HG02981 (cell line): ENCODE measurements at regions not wholly inside any gene's neighbourhood (a gene's known extent, or its start where the extent isn't known, plus 50 kb on each side); places are given as distances from the start of the nearest gene placed in this dataset.
A peak's percentile ranks its signal among the peaks of the same experiment; 100 is the strongest.
"Not testable (repeated sequence)": the region's sequence is repeated elsewhere in the genome, so short reads cannot be mapped to it uniquely, and the experiment has no call there.

Experiments used
- ATAC-seq: cut with Tn5 transposase; IDR thresholded peaks from one replicate; pipeline ENCODE4 v1.9.1; 2021; ENCODE audit warnings: mild to moderate bottlenecking, moderate library complexity; ENCODE audit not compliant: unreplicated experiment

DNA sequence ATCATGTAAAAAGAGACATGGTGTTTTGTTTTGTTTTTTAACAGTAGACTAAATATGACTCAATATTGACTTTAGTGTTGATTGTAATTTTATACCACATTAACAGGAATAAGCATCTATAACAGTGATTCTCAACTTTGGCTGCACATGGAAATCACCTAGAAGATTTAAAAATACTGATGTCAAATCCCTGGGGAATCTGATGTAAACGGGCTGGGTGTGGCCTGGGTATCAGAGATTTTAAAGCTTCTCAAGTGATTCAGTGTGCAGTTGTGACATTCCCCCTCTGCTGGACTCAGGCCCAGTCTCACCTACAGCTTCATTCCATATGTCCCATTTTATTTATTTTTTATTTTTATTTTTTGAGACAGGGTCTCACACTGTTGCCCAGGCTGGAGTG is 82.8 kb upstream of the ATP8B1 start:
- no peak for ATAC-seq

DNA sequence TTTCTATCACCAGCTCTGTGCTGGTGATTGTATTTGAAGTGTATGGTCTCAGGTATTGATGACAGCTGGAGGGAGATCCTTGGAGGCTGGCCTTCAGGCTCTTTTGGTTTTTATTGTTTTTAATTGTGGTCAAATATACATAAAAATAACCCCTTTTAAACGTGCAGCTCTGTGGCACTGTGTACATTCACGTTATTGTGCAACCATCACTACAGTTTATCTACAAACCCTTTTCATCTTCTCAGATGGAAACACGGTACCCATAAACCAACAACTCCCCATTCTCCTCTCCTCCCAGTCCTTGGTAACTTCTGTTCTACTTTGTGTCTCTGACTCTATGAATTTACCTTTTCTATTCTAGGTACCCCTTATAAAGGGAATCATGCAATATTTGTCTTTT is 79.3 kb upstream of the ATP8B1 start:
- ATAC-seq, result no peak

DNA sequence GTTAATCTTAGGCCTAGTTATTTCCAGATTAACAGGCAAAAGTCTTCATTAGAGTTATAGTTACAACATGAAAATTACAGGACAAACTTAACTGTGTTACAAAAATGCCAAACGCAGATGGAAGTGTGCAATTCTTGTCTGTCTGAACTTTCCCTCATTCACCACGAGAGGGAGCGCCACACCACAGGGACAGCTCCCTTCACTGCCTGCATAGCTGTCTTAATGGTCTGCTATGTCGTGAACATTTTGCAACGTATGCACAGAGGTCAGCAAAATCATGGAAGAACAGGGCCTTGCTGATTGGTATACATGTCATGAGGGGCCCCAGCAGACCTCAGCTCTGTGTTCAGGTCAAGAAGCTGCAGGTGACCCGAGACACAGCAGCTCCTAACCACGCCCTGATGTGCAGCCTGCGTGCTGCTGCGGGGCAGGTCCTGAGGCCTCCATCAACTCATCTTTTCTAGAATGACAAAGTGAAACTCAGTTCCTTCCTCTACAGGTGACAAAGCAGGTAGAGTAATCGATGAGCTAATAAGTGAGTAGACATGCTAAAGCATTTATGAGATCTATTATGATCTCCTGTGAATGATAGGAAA is 78.8 kb upstream of the ATP8B1 start:
- peak; percentile 82 for ATAC-seq

DNA sequence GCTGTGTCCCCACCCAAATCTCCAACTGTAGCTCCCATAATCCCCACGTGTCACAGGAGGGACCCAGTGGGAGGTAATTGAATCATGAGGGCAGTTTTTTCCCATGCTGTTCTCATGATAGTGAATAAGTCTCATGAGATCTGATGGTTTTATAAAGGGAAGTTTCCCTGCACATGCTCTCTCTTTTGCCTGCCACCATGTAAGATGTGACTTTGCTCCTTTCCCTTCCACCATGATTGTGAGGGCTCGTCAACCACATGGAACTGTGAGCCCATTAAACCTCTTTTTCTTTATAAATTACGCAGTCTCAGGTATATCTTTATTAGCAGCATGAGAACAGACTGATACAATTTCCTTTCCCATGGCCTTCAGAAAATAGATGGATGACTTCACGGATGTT is 76.8 kb upstream of the ATP8B1 start:
- ATAC-seq, result not testable (repeated sequence)

DNA sequence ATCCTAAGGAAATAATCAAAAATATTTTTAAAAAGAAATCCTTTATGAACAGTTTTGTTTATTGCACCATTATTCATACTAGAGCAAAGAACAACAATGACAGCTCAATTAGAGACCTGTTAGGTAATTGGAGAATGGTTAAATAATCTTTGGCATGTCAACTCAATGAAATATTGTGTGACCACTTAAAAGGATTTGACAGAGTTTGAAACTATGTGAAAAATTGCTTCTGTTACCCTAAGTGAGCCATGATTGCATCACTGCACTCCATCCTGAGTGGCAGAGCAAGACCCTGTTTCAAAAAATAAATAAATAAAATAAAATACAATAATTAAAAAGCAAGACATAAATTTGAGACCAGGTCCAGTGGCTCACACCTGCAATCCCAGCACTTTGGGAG is 66.1 kb upstream of the ATP8B1 start:
- no peak for ATAC-seq

DNA sequence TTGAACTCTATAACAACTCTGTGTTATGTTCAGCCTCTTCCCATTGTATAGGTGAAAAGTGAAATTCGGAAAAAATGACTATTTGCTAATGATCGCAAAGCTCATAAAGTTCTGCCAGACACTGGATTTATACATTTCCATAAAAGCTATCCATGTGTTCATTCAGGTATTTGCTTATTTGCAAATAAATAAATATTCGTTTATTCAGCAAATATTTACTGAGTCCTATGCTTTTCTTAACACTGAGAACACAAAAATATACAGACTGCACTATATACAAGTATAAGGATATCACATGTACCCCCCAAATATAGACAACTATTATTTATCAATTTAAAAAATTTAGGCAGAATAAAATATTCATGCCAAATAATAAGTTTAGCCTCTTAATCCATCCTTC is 63.2 kb upstream of the ATP8B1 start:
- no peak for ATAC-seq

DNA sequence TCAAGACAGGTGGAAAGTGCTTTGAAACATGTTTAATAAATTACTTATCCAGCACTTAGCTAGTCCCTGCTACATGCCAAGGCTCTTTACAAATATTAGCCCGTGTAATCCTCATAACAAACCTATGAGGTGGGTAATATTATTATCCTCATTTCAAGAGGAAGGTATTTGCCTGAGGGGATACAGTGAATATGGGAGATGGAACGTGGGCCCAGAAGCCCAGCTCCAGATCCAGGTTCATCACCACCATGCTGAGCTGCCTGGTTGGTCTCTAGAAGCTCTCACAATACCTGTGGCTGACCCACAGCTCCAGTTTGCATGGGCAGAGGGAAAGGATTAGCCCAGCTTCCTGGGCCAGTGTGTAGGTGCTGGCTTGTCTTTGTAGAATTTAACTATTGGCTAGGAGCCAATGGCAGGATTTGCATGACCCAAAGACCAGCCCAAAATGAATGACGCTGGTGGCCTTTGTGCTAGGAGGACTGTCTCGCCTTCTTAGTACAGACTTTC is 61.6 kb upstream of the ATP8B1 start:
- no peak for ATAC-seq

DNA sequence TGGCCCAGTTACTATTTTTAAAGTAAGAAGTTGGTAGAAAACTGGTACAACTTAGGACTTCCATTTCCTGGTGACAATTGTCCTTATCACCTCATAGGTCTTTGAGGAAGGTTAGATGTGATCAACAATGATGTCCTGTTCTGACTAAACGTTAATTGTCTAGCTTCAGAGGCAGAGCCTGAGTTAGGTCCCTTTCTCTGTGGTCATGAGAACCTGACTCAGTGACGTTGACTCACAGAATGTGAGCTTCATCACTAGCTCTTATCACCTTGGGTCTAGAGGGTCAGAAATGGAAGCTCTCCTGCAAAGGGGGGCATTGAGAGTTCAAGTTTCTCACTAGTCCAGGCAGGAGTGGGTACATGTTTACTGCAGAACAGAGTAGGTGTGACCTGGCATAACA is 60.6 kb upstream of the ATP8B1 start:
- ATAC-seq, result no peak

DNA sequence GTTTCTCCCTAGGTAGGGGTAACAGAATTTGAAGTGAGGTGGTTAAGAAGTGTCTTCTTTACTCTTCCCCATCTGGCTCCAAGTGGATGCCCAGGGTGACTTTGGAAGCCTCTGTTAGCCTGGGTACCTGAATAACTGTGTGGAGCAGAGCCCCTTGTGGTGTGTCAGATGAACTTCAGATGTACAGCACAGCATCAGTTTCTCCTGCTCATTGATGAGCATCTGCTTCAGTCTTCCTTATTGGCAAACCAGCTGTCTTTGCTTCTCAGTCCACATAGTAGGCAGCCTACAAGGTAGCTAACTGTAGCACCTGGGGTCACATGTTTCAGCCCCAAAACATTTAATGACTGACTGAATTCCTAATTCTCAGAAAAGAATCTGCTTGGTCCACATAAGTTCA is 56.2 kb upstream of the ATP8B1 start:
- peak; percentile 45 for ATAC-seq

DNA sequence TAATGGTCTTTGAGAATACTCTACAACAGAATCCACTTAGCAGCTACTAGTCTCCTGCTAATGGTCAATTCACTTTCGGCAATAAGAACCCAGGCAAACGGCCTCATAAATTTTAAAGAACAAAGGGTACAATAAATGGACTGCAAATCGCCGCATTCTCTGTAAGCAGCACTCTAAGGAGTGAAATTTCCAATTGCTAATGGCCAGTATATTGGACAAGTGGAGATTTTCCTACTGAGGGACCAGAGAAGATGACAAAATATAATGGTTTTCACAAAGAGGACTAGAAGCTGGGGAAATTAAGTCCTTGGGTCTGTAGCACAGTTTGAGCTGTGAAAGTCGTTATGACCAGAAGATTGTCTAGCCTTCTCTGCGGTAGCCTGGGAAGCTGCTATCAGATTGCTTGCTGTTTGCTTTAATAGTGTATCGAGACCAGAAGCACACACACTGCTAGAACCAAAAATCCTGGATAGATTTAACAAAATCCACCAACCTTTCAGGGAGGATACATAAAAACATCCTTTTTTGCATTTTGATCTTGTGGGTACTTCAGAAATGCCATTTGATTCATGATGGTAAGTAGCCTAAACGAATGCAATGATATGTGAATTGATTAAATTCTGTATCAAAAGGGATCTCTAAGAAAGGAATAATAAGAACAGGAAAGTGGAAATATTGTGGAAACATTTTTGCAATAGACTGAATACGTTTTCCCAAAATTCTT is 53.6 kb upstream of the ATP8B1 start:
- ATAC-seq, result no peak

DNA sequence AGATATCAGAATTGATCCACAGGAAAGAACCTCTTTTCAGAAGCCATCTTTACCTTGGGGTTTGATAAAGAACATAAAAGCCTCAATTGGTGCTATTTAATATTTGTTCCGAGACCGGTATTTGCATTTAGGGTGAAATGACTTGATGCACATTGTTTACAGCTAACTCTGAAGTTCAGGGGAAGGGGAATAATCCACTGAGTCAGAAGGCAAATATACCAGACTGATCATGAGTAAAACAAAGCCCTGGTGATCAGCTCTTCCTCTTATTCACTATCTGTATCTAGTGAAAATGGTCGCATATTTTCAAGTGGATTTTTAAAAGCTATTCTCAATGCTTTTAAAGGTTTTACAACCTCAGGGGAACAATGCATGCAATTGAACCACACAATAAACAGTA is 53.0 kb upstream of the ATP8B1 start:
- ATAC-seq, result no peak

DNA sequence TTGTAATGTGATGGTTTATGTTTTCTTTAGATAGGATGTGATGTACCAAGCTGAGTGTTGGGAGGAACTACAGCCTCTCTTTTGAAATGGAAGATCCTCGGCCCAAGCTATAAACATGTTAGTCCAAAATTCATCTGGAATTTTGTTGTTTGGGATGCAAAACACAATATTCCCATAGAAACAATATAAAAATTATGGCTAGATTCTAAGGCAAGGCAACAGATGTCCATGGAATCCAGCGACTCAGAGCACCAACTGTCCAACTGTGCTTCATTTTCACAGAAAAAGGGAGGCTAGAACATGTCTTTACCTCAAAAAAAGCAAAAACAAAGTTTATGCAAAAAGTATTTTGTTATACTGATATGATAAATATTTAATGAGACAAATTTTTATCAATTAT is 52.4 kb upstream of the ATP8B1 start:
- no peak for ATAC-seq

DNA sequence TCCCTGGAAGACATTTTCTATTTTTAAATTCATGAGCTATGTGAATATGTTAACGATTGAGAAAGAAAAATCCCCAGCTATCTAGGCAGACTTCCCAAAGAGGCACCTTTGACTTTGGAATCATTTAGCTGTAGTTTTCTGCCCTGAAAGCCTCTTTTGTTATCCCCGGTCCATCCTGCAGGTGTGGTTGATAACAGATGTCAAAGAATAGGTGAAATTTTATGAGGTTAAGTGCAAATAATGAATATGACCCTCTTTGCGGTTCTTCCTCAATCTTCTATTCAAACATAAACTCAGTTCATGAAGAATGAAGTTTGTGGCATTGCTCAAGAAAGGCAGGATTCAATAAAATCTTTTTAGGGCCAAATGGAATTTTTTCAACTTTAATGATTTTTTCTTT is 51.6 kb upstream of the ATP8B1 start:
- no peak for ATAC-seq

DNA sequence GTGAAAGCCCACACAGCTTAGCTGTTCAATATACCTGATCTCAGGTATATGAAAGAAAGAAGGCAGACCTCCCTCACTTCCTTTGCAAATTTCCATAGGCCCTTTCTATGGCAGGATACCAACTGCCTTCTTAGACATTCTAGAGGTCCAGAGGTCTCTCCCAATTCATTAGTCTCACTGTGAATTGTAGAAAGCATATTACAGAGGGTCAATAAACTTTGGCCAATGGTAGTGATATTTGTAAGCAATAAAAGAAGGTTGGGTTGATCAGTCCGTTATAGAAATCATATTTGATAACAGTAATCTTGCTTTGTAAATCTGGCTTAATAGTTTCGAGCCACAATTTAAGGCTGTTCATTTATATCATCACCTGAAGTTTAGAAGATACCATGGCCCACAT is 50.7 kb upstream of the ATP8B1 start:
- ATAC-seq, result no peak

DNA sequence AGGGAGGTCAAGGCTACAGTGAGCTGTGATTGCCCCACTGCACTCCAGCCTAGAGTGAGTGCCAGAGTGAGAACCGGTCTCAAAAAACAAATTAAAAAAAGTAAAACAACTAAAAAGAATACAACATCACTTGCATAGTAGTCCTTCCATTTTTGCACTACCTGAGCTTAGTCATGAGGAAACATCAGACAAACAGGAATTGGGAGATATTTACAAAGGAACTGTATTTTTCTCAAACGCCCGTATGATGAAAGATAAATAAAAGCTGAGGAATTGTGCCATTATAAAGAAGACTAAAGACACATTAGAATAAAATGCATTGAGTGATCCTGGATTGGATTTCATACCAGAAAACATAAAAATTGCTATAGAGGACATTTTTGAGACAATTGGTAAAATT is 50.0 kb upstream of the ATP8B1 start:
- no peak for ATAC-seq
